ENCODE measurements at regions not wholly inside any gene's neighbourhood (a gene's known extent, or its start where the extent isn't known, plus 50 kb on each side); places are given as distances from the start of the nearest gene placed in this dataset.

GRCh38 chr2:177058747-177059146 lies 153.8 kb upstream of the HNRNPA3 start:
- no peak for TF ChIP-seq CTCF (IDR thresholded peaks at IDR 0.05; ENCODE audit: low read depth, low read length, missing input control)
- TF ChIP-seq ZBTB33 (IDR thresholded peaks at IDR 0.05): no peak
- no peak for TF ChIP-seq FOXA1 (IDR thresholded peaks at IDR 0.05)
- TF ChIP-seq FOXA2 (IDR thresholded peaks at IDR 0.05): no peak
- no peak for TF ChIP-seq REST (IDR thresholded peaks at IDR 0.05)
- TF ChIP-seq SP1 (IDR thresholded peaks at IDR 0.05): no peak
- TF ChIP-seq YY1 (IDR thresholded peaks at IDR 0.05): no peak
- no peak for TF ChIP-seq GABPA (IDR thresholded peaks at IDR 0.05 in 1 of 2, conservative IDR thresholded peaks at IDR 0.05 in 1 of 2)
- TF ChIP-seq ATF3 (IDR thresholded peaks at IDR 0.05): no peak
- no peak for TF ChIP-seq MAX (IDR thresholded peaks at IDR 0.05)
- no peak for TF ChIP-seq JUND (IDR thresholded peaks at IDR 0.05)
- TF ChIP-seq TAF1 (conservative IDR thresholded peaks at IDR 0.05): no peak
